GM23248 (cell line): ENCODE measurements at regions not wholly inside any gene's neighbourhood (a gene's known extent, or its start where the extent isn't known, plus 50 kb on each side); places are given as distances from the start of the nearest gene placed in this dataset.

ENCODE experiments used
- DNase-seq: peaks from one replicate; pipeline ENCODE4 v3.0.0-alpha.2; 2015
- H2AFZ ChIP-seq: fragments of 200-600 bp; sonication (generic); 2 replicates; pipeline ENCODE4 v1.6.1; 2016; ENCODE audit warnings: antibody characterized with exemption
- H3F3A ChIP-seq: fragments of 200-600 bp; sonication (generic); 2 replicates; pipeline ENCODE4 v1.6.1; 2016; ENCODE audit warnings: mild to moderate bottlenecking, antibody characterized with exemption, mixed run types; ENCODE audit not compliant: insufficient read depth
- H3K27ac ChIP-seq: fragments of 200-600 bp; sonication (generic); 2 replicates; pipeline ENCODE4 v1.5.1; 2016; ENCODE audit warnings: mild to moderate bottlenecking
- H3K27me3 ChIP-seq: fragments of 200-600 bp; sonication (generic); replicated peaks from 2 replicates; pipeline ENCODE4 v1.6.1; 2016; ENCODE audit warnings: mild to moderate bottlenecking; ENCODE audit not compliant: insufficient read depth
- H3K36me3 ChIP-seq: fragments of 200-600 bp; sonication (generic); 2 replicates; pipeline ENCODE4 v1.6.1; 2016; ENCODE audit warnings: low read depth, mild to moderate bottlenecking
- H3K4me1 ChIP-seq: fragments of 200-600 bp; sonication (generic); 2 replicates; pipeline ENCODE4 v1.6.1; 2016; ENCODE audit warnings: mild to moderate bottlenecking; ENCODE audit not compliant: insufficient read depth
- H3K4me2 ChIP-seq: fragments of 200-600 bp; sonication (generic); one replicate; pipeline ENCODE4 v1.6.1; 2016; ENCODE audit warnings: mild to moderate bottlenecking; ENCODE audit not compliant: unreplicated experiment
- H3K4me3 ChIP-seq: fragments of 200-600 bp; sonication (generic); 2 replicates; pipeline ENCODE4 v1.5.1; 2016; ENCODE audit warnings: mild to moderate bottlenecking
- H3K79me2 ChIP-seq: fragments of 200-600 bp; sonication (generic); 2 replicates; pipeline ENCODE4 v1.6.1; 2016; ENCODE audit warnings: mild to moderate bottlenecking; ENCODE audit not compliant: insufficient read depth
- H3K9ac ChIP-seq: fragments of 200-600 bp; sonication (generic); 2 replicates; pipeline ENCODE4 v1.6.1; 2016; ENCODE audit warnings: mild to moderate bottlenecking
- H3K9me2 ChIP-seq: fragments of 200-600 bp; sonication (generic); 2 replicates; pipeline ENCODE4 v1.6.1; 2016; ENCODE audit warnings: mixed run types, mild to moderate bottlenecking, moderate library complexity; ENCODE audit not compliant: insufficient read depth
- H3K9me3 ChIP-seq: fragments of 200-600 bp; sonication (generic); one replicate; pipeline ENCODE4 v1.6.1; 2017; ENCODE audit warnings: low read depth
- H4K20me1 ChIP-seq: fragments of 200-600 bp; sonication (generic); 2 replicates; pipeline ENCODE4 v1.6.0; 2016; ENCODE audit not compliant: insufficient read depth
- EZH2 ChIP-seq: fragments of 200-600 bp; sonication (generic); IDR thresholded peaks from 2 replicates; pipeline ENCODE4 v1.6.1; 2018; ENCODE audit warnings: antibody characterized with exemption, mild to moderate bottlenecking; ENCODE audit not compliant: insufficient read depth, poor library complexity, severe bottlenecking
- EZH2phosphoT487 ChIP-seq: fragments of 200-600 bp; sonication (generic); IDR thresholded peaks from 2 replicates; pipeline ENCODE4 v1.6.1; 2018; ENCODE audit warnings: antibody characterized with exemption, moderate library complexity, mild to moderate bottlenecking, low read depth; ENCODE audit not compliant: insufficient read depth
- WGBS, 2 experiments: methylation state at CpG; one replicate each; pipeline ENCODE4 v1.1.6; 2015 to 2017; ENCODE audit warnings: low lambda C conversion rate in 2 of 2, low coverage in 1 of 2; ENCODE audit errors: missing lambda C conversion rate in 2 of 2; 5-methylcytosine and 5-hydroxymethylcytosine counted together
- in situ Hi-C: fragments of 300-500 bp; cut with MboI; formaldehyde crosslinking; loops from 2 replicates; pipeline ENCODE4 v1.15.0; 2020

DNA sequence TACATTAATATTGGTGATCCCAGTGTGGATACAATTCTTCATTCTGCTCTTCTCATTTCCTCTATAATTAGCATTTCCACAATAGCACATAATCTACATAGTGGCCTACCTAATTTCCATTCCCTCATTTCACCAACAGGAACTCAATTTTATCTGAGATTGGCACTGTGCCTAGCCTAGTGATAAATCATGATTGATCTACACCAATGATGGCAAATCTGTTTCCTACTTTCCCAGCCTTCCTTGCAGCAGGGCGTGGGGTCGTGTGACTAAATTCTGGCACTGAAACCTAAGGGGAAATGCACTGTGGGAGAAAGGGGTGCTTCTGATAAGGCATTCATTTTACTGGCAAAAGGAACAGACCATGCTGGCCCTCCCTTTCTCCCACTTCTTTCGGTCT, 66.6 kb upstream of the TOM1L1 start:
- H3K79me2 ChIP-seq, result no peaks in the 10 kb centered on the region
- H3K36me3 ChIP-seq, result no peaks in the 10 kb centered on the region
- in situ Hi-C loops, result no loop called here
- H3K27ac ChIP-seq, result no peak overlapping the region
- H3K9ac ChIP-seq, result no peak overlapping the region
- no peaks in the 10 kb centered on the region for H3K9me2 ChIP-seq
- H2AFZ ChIP-seq, result no peak overlapping the region
- TF ChIP-seq EZH2 (no peak), EZH2phosphoT487 (no peak)
- no peaks in the 10 kb centered on the region for H3K4me1 ChIP-seq
- DNase-seq, result no peak
- no peak overlapping the region for H3K4me3 ChIP-seq
- 6 to 8% methylated on average over 3 of the region's 3 CpGs for WGBS, 2 experiments
- H3K27me3 ChIP-seq, result no peaks in the 10 kb centered on the region
- H4K20me1 ChIP-seq, result no peaks in the 10 kb centered on the region
- H3F3A ChIP-seq, result no peaks in the 10 kb centered on the region
- no peaks in the 10 kb centered on the region for H3K9me3 ChIP-seq
- no peak overlapping the region for H3K4me2 ChIP-seq

- 4 to 5% methylated on average over 2 of the region's 2 CpGs for WGBS, 2 experiments
- Histone ChIP-seq H3K36me3 (no peaks in the 10 kb centered on the region), H3K9me3 (no peaks in the 10 kb centered on the region), H3K9ac (no peak overlapping the region), H3K4me2 (no peak overlapping the region), H3K27ac (no peak overlapping the region), H4K20me1 (no peaks in the 10 kb centered on the region), H2AFZ (no peak overlapping the region), H3K4me3 (no peak overlapping the region), H3K9me2 (no peaks in the 10 kb centered on the region), H3F3A (no peaks in the 10 kb centered on the region), H3K79me2 (no peaks in the 10 kb centered on the region), H3K27me3 (no peaks in the 10 kb centered on the region), H3K4me1 (no peaks in the 10 kb centered on the region)
- no peak for TF ChIP-seq EZH2phosphoT487
- no peak for TF ChIP-seq EZH2
- in situ Hi-C loops, result no loop called here
- DNase-seq, result no peak
Measured at GRCh38 chr17:54835015-54835414, 65.6 kb upstream of the TOM1L1 start.

DNA sequence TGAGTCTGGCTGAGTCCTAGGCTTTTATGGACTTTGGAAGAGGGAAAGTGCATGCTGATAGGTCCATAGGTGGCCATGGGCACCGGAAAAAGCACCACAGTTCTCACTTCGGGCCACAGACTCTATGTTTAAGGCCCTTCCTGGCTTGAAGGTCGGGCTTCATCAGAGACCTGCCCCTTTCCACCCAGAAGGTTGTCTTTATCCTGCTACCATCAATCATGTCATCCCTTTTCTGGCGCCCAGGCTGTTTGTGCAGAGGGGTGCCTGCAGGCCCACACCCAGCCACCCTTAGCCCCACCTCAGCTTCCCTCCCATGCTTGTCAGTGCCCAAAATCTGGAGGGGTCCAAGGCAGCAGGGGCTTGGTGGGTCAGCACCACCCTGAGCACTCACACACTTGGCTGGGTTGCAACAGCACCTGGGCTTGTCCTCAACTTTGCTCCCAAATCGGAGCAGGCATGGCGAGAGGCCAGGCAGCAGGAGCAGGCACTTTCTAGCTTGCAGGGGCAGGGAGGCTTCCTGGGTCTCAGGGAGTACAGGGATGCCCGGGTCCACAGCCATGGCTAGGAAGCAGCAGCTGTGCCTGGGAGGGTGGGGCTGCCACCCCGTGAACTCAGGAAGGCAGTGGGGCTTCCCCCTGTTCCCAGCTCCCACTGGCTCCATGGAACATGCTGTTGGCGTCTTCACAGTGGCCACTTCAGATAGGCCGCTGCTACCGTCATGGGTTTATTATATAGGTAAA, 63.8 kb upstream of the TOM1L1 start:
- Histone ChIP-seq H3K27ac (no peak overlapping the region), H3K36me3 (no peaks in the 10 kb centered on the region), H3K9ac (no peak overlapping the region), H3K9me3 (no peaks in the 10 kb centered on the region), H3K27me3 (no peaks in the 10 kb centered on the region), H3F3A (no peaks in the 10 kb centered on the region), H3K79me2 (no peaks in the 10 kb centered on the region), H3K4me3 (no peak overlapping the region), H3K4me2 (no peak overlapping the region), H3K9me2 (no peaks in the 10 kb centered on the region), H3K4me1 (no peaks in the 10 kb centered on the region), H4K20me1 (no peaks in the 10 kb centered on the region), H2AFZ (no peak overlapping the region)
- no peak for DNase-seq
- TF ChIP-seq EZH2 (no peak), EZH2phosphoT487 (no peak)
- in situ Hi-C loops, result no loop called here
- 24 to 30% methylated on average over 11 of the region's 11 CpGs for WGBS, 2 experiments

DNA sequence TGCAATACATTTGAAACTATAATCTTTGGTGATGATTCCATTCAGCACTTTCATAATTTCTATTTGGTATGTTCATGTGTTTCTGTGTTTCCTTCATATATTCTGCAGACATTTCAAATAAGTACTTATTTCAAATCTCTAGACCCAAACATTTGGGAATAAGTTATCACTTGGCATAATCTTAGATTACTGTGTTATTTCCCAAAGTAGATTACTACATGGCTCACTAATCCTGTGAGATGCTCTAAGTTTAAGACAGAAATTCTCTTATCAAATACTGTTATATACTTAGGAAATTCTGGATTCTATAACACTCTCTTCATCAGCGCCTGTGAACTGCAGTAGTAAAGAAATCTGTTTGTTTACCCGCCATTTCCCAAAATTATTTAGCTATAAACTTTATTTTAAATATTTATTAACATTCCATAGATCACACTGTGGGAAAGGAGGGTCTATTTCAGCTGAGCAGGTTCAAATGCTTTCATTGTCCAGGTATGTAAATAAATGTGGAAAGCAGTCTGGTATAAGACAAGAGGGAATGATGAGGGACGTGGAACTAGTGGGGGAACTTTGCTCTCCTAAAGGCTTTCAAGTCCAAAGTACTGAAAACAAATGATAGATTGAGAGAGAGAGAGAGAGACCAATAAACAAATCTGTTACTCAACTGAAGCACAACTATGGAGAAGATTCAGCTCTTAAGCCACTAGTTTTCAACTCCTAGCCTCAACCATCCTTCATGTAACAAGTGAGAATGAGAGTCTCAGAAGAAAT, 61.8 kb upstream of the TOM1L1 start:
- H3K27me3 ChIP-seq, result no peaks in the 10 kb centered on the region
- no peak overlapping the region for H3K4me2 ChIP-seq
- H3K4me1 ChIP-seq, result no peaks in the 10 kb centered on the region
- H3F3A ChIP-seq, result no peaks in the 10 kb centered on the region
- TF ChIP-seq EZH2, result no peak
- no peak for TF ChIP-seq EZH2phosphoT487
- no peaks in the 10 kb centered on the region for H3K9me2 ChIP-seq
- H3K9me3 ChIP-seq, result no peaks in the 10 kb centered on the region
- no peaks in the 10 kb centered on the region for H4K20me1 ChIP-seq
- H3K27ac ChIP-seq, result no peak overlapping the region
- H3K36me3 ChIP-seq, result no peaks in the 10 kb centered on the region
- no peak overlapping the region for H2AFZ ChIP-seq
- H3K9ac ChIP-seq, result no peak overlapping the region
- no peaks in the 10 kb centered on the region for H3K79me2 ChIP-seq
- H3K4me3 ChIP-seq, result no peak overlapping the region
- in situ Hi-C loops, result no loop called here
- WGBS, 2 experiments, result 14 to 15% methylated on average over 3 of the region's 3 CpGs
- no peak for DNase-seq
